BE2C (cell line): ENCODE measurements at regions not wholly inside any gene's neighbourhood (a gene's known extent, or its start where the extent isn't known, plus 50 kb on each side); places are given as distances from the start of the nearest gene placed in this dataset.

ENCODE experiments used
- DNase-seq: peaks from one replicate; pipeline ENCODE4 v3.0.0-alpha.2; 2020
- H3K27me3 ChIP-seq: fragments of 250-450 bp; sonication (Bioruptor Pico); 2 replicates; pipeline ENCODE4 v1.5.1; 2020; ENCODE audit warnings: mild to moderate bottlenecking
- H3K36me3 ChIP-seq: fragments of 250-450 bp; sonication (Bioruptor Pico); 2 replicates; pipeline ENCODE4 v1.5.1; 2020; ENCODE audit warnings: mild to moderate bottlenecking
- H3K4me1 ChIP-seq: fragments of 250-450 bp; sonication (Bioruptor Pico); 2 replicates; pipeline ENCODE4 v1.5.1; 2020
- H3K4me3 ChIP-seq: 2 replicates; pipeline ENCODE4 v1.5.1; 2011; ENCODE audit warnings: low read depth, low read length
- H3K9me3 ChIP-seq: fragments of 250-450 bp; sonication (Bioruptor Pico); 2 replicates; pipeline ENCODE4 v1.5.1; 2020
- TF ChIP-seq, protein P1 (sequence below): IDR thresholded peaks from 2 replicates; pipeline ENCODE4 v1.5.1; 2012; ENCODE audit warnings: mild to moderate bottlenecking, low read depth, low read length

DNA sequence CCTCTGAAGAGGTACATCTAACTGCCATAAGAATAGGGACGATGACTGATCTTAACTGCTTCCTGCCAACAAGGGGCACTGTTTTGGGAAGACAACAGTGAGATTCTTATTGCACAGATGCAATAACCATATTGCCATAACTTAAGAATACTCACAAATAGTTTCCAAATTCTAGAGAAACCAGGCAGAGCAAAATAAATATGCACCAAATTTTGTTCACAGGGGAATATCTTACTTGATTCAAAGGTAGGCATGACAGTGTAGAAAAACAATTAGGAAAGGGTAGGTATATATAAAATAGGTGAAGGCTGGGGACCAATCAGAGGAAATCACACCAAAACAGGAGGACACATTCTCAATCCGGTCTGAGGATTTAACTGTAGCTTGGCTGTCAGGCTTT is 49.9 kb upstream of the CST7 start:
- Histone ChIP-seq H3K4me3 (no peak overlapping the region), H3K27me3 (no peaks in the 10 kb centered on the region), H3K9me3 (no peaks in the 10 kb centered on the region; the same call in 1 of the 2 replicates), H3K4me1 (no peaks in the 10 kb centered on the region), H3K36me3 (no peaks in the 10 kb centered on the region)
- TF ChIP-seq, protein P1, sequence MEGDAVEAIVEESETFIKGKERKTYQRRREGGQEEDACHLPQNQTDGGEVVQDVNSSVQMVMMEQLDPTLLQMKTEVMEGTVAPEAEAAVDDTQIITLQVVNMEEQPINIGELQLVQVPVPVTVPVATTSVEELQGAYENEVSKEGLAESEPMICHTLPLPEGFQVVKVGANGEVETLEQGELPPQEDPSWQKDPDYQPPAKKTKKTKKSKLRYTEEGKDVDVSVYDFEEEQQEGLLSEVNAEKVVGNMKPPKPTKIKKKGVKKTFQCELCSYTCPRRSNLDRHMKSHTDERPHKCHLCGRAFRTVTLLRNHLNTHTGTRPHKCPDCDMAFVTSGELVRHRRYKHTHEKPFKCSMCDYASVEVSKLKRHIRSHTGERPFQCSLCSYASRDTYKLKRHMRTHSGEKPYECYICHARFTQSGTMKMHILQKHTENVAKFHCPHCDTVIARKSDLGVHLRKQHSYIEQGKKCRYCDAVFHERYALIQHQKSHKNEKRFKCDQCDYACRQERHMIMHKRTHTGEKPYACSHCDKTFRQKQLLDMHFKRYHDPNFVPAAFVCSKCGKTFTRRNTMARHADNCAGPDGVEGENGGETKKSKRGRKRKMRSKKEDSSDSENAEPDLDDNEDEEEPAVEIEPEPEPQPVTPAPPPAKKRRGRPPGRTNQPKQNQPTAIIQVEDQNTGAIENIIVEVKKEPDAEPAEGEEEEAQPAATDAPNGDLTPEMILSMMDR = no peak
- DNase-seq = no peak
